ENCODE measurements at regions not wholly inside any gene's neighbourhood (a gene's known extent, or its start where the extent isn't known, plus 50 kb on each side); places are given as distances from the start of the nearest gene placed in this dataset.

- TF ChIP-seq EZH2 (IDR thresholded peaks at IDR 0.05; ENCODE audit: low read length, missing control alignments) (no peak), CTCF (conservative IDR thresholded peaks at IDR 0.05 in 1 of 2, IDR thresholded peaks at IDR 0.05 in 1 of 2; ENCODE audit: low read depth in 1 of 2, low read length in 2 of 2) (no peak)
Observed at GRCh38 chr3:150243466-150243865, 164.6 kb upstream of the TSC22D2 start.

Measured in fibroblast of lung (primary cell).